K562 (cell line): ENCODE measurements at regions not wholly inside any gene's neighbourhood (a gene's known extent, or its start where the extent isn't known, plus 50 kb on each side); places are given as distances from the start of the nearest gene placed in this dataset.

Experiments used
- ATAC-seq: fragments of 200-7000 bp; cut with Tn5 transposase; 3 replicates; pipeline ENCODE4 v1.9.1; 2020; ENCODE audit warnings: moderate library complexity
- BruUV-seq: library from RNA; stranded (reverse); fragments of 400-500 nt; replicated peaks from 2 replicates; lab custom pipeline; 2021; lab: Mats Ljungman, UMichigan
- CTCF ChIA-PET: fragments of 300-600 bp; formaldehyde crosslinking; extraction: SDS; loops from one replicate; lab custom pipeline; 2021; ENCODE audit warnings: low intra/inter-chr PET ratio; lab: Yijun Ruan, JAX
- POLR2A ChIA-PET: fragments of 300-600, 350-650 bp; sonication (Branson Sonifier 250); formaldehyde crosslinking; extraction: SDS; loops from one replicate; lab custom pipeline; 2021; ENCODE audit warnings: antibody characterized with exemption, inconsistent platforms; lab: Yijun Ruan, JAX
- DNase-seq, 4 experiments: peaks; one replicate each; pipeline versions ENCODE4 v3.0.0 to v3.0.0-alpha.2; 2011 to 2018; ENCODE audit warnings: low spot score in 3 of 4, mixed read lengths in 3 of 4; ENCODE audit errors: extremely low read depth in 1 of 4
- FAIRE-seq: peaks from 2 replicates; lab custom pipeline; 2011; peaks lifted over from hg19 to GRCh38; lab: Jason Lieb, UNC
- H2AFZ ChIP-seq: 2 replicates; pipeline ENCODE4 v1.6.0; 2011; ENCODE audit warnings: low read depth, low read length, control low read depth, inconsistent platforms
- H3K27ac ChIP-seq: fragments of 200-600 bp; 3 replicates; pipeline ENCODE4 v1.8.0; 2011; ENCODE audit warnings: low read depth, mild to moderate bottlenecking, control low read depth, inconsistent platforms, low read length, moderate library complexity, mixed read lengths; ENCODE audit errors: extremely low read depth
- H3K27me3 ChIP-seq, 2 experiments: fragments of 300-600 bp in 1 of 2; 2 replicates in 1 of 2; 3 replicates in 1 of 2; pipeline versions ENCODE4 v1.6.0 to v1.8.0; 2011; ENCODE audit warnings: inconsistent platforms in 2 of 2, low read length in 2 of 2, mild to moderate bottlenecking in 1 of 2, mixed read lengths in 1 of 2, moderate library complexity in 1 of 2; ENCODE audit not compliant: control insufficient read depth in 2 of 2, insufficient read depth in 2 of 2
- H3K36me3 ChIP-seq: fragments of 300-600 bp; 3 replicates; pipeline ENCODE4 v1.8.0; 2011; ENCODE audit warnings: mild to moderate bottlenecking, low read length, inconsistent platforms; ENCODE audit not compliant: control insufficient read depth, insufficient read depth
- H3K4me1 ChIP-seq, 2 experiments: fragments of 200-600 bp in 1 of 2; replicated peaks in 1 of 2; 2 replicates in 1 of 2; 3 replicates in 1 of 2; pipeline versions ENCODE4 v1.5.1 to v1.8.0; 2011; ENCODE audit warnings: inconsistent platforms in 2 of 2, low read length in 2 of 2, mild to moderate bottlenecking in 1 of 2, mixed read lengths in 1 of 2, moderate library complexity in 1 of 2; ENCODE audit not compliant: control insufficient read depth in 2 of 2, insufficient read depth in 2 of 2
- H3K4me2 ChIP-seq: 2 replicates; pipeline ENCODE4 v1.6.1; 2011; ENCODE audit warnings: low read length, control low read depth, inconsistent platforms, mixed read lengths; ENCODE audit not compliant: insufficient read depth
- H3K4me3 ChIP-seq: fragments of 200-600 bp; sonication (generic), shearing (Covaris generic); 2 replicates; pipeline ENCODE4 v1.5.1; 2016; ENCODE audit warnings: control low read depth, inconsistent platforms
- H3K79me2 ChIP-seq: fragments of 200-600 bp; 3 replicates; pipeline ENCODE4 v1.8.0; 2011; ENCODE audit warnings: low read length, inconsistent platforms; ENCODE audit not compliant: control insufficient read depth, insufficient read depth
- H3K9ac ChIP-seq, 2 experiments: 2 replicates each; pipeline versions ENCODE4 v1.6.0 to v1.6.1; 2011; ENCODE audit warnings: low read depth in 2 of 2, low read length in 2 of 2, control low read depth in 1 of 2, inconsistent platforms in 1 of 2, mild to moderate bottlenecking in 1 of 2, mixed read lengths in 1 of 2; ENCODE audit not compliant: insufficient read depth in 1 of 2
- H3K9me1 ChIP-seq: one replicate; pipeline ENCODE4 v1.6.0; 2011; ENCODE audit warnings: inconsistent platforms, mild to moderate bottlenecking, low read length, moderate library complexity; ENCODE audit not compliant: control insufficient read depth, insufficient read depth
- H3K9me3 ChIP-seq: replicated peaks from 2 replicates; pipeline ENCODE4 v1.5.1; 2011; ENCODE audit warnings: low read depth, low read length, inconsistent platforms; ENCODE audit not compliant: control insufficient read depth, insufficient read depth
- H4K20me1 ChIP-seq: replicated peaks from 2 replicates; pipeline ENCODE4 v1.6.1; 2011; ENCODE audit warnings: low read length, inconsistent platforms, mixed read lengths; ENCODE audit not compliant: control insufficient read depth, insufficient read depth
- BMI1 ChIP-seq: fragments of 150-350 bp; IDR thresholded peaks from 2 replicates; pipeline ENCODE4 v1.6.1; 2014; ENCODE audit warnings: low read length
- FOXK2 ChIP-seq, 2 experiments: fragments of 450-650 bp; IDR thresholded peaks in 1 of 2; conservative IDR thresholded peaks in 1 of 2; 2 replicates each; pipeline ENCODE4 v1.6.1; 2016; ENCODE audit warnings: low read depth in 2 of 2, mild to moderate bottlenecking in 1 of 2
- HDAC6 ChIP-seq: IDR thresholded peaks from 2 replicates; pipeline ENCODE4 v1.6.1; 2012; ENCODE audit warnings: low read depth, mild to moderate bottlenecking, control low read depth, inconsistent platforms, low read length, moderate library complexity
- KDM5B ChIP-seq: fragments of 200-600 bp; sonication (generic); IDR thresholded peaks from 2 replicates; pipeline ENCODE4 v1.6.1; 2012; ENCODE audit warnings: low read depth, mild to moderate bottlenecking, moderate library complexity, low read length, control low read depth, inconsistent platforms; ENCODE audit not compliant: insufficient replicate concordance
- PBX2 ChIP-seq, 2 experiments: IDR thresholded peaks in 1 of 2; conservative IDR thresholded peaks in 1 of 2; 2 replicates each; pipeline ENCODE4 v1.6.1; 2016; ENCODE audit warnings: low read depth in 2 of 2, mild to moderate bottlenecking in 1 of 2, missing compliant biosample characterization in 1 of 2, missing genetic modification characterization in 1 of 2, moderate library complexity in 1 of 2
- TCF7L2 ChIP-seq: fragments of 150-350 bp; IDR thresholded peaks from 2 replicates; pipeline ENCODE4 v1.6.1; 2016; ENCODE audit warnings: low read depth, mild to moderate bottlenecking, low read length, moderate library complexity
- ZNF280A ChIP-seq: fragments of 450-650 bp; IDR thresholded peaks from 2 replicates; pipeline ENCODE4 v1.6.1; 2018; ENCODE audit warnings: mild to moderate bottlenecking, low read depth; ENCODE audit not compliant: partially characterized antibody
- WGBS: fragments of 100-300 bp; shearing (Covaris generic); methylation state at CpG from one replicate; pipeline ENCODE4 v1.1.6; 2016; ENCODE audit warnings: low coverage, mixed read lengths; ENCODE audit not compliant: insufficient coverage; ENCODE audit errors: missing lambda C conversion rate; 5-methylcytosine and 5-hydroxymethylcytosine counted together
- in situ Hi-C: fragments of 300-500 bp; cut with MboI; formaldehyde crosslinking; loops from 4 replicates; pipeline ENCODE4 v1.15.0; 2018; ENCODE audit warnings: inconsistent platforms, mixed read lengths
- intact Hi-C: fragments of 100-400 bp; cut with micrococcal nuclease; formaldehyde crosslinking; loops from 2 replicates; pipeline ENCODE4 v1.14.2; 2022
- TF ChIP-seq, protein P1 (sequence below): fragments of 250-450 bp; sonication (Bioruptor Pico); IDR thresholded peaks from 2 replicates; pipeline ENCODE4 v1.5.0; 2021
- TF ChIP-seq, protein P2 (sequence below): fragments of 450-650 bp; IDR thresholded peaks from 2 replicates; pipeline ENCODE4 v1.6.1; 2016; ENCODE audit warnings: low read depth

GRCh38 chr6:113762641-113763040, 94.5 kb upstream of the MARCKS start:
- DNase-seq (no peak), ATAC-seq (no peak), FAIRE-seq (no peak)
- no peak overlapping the region for H3K27ac ChIP-seq
- no peak overlapping the region for H3K4me2 ChIP-seq
- no peaks in the 10 kb centered on the region for H4K20me1 ChIP-seq
- ChIA-PET POLR2A (no interaction called here), CTCF (no interaction called here)
- no peak overlapping the region for H3K4me3 ChIP-seq
- no peak overlapping the region for H2AFZ ChIP-seq
- no peaks in the 10 kb centered on the region for H3K79me2 ChIP-seq
- intact Hi-C loops (no loop called here), in situ Hi-C loops (no loop called here)
- H3K9me1 ChIP-seq, result no peaks in the 10 kb centered on the region
- no peaks in the 10 kb centered on the region for H3K36me3 ChIP-seq
- no peak overlapping the region for H3K9ac ChIP-seq
- no peaks in the 10 kb centered on the region for H3K4me1 ChIP-seq
- WGBS, result 0% methylated on average over 2 of the region's 2 CpGs
- no peaks in the 10 kb centered on the region for H3K27me3 ChIP-seq
- H3K9me3 ChIP-seq, result no peaks in the 10 kb centered on the region
- no TSS peak for BruUV-seq
- TF ChIP-seq, protein P1, sequence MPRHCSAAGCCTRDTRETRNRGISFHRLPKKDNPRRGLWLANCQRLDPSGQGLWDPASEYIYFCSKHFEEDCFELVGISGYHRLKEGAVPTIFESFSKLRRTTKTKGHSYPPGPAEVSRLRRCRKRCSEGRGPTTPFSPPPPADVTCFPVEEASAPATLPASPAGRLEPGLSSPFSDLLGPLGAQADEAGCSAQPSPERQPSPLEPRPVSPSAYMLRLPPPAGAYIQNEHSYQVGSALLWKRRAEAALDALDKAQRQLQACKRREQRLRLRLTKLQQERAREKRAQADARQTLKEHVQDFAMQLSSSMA (CRISPR knock-in tag), result no peak
- TF ChIP-seq KDM5B (no peak), TCF7L2 (no peak), ZNF280A (no peak), HDAC6 (no peak), FOXK2 (conservative IDR thresholded peaks at IDR 0.05 in 1 of 2, IDR thresholded peaks at IDR 0.05 in 1 of 2; ENCODE audit: low read depth in 2 of 2) (no peak), PBX2 (CRISPR knock-in tag; IDR thresholded peaks at IDR 0.05; ENCODE audit: low read depth) (no peak), PBX2 (tag; conservative IDR thresholded peaks at IDR 0.05; ENCODE audit: low read depth) (no peak), BMI1 (no peak)
- TF ChIP-seq, protein P2, sequence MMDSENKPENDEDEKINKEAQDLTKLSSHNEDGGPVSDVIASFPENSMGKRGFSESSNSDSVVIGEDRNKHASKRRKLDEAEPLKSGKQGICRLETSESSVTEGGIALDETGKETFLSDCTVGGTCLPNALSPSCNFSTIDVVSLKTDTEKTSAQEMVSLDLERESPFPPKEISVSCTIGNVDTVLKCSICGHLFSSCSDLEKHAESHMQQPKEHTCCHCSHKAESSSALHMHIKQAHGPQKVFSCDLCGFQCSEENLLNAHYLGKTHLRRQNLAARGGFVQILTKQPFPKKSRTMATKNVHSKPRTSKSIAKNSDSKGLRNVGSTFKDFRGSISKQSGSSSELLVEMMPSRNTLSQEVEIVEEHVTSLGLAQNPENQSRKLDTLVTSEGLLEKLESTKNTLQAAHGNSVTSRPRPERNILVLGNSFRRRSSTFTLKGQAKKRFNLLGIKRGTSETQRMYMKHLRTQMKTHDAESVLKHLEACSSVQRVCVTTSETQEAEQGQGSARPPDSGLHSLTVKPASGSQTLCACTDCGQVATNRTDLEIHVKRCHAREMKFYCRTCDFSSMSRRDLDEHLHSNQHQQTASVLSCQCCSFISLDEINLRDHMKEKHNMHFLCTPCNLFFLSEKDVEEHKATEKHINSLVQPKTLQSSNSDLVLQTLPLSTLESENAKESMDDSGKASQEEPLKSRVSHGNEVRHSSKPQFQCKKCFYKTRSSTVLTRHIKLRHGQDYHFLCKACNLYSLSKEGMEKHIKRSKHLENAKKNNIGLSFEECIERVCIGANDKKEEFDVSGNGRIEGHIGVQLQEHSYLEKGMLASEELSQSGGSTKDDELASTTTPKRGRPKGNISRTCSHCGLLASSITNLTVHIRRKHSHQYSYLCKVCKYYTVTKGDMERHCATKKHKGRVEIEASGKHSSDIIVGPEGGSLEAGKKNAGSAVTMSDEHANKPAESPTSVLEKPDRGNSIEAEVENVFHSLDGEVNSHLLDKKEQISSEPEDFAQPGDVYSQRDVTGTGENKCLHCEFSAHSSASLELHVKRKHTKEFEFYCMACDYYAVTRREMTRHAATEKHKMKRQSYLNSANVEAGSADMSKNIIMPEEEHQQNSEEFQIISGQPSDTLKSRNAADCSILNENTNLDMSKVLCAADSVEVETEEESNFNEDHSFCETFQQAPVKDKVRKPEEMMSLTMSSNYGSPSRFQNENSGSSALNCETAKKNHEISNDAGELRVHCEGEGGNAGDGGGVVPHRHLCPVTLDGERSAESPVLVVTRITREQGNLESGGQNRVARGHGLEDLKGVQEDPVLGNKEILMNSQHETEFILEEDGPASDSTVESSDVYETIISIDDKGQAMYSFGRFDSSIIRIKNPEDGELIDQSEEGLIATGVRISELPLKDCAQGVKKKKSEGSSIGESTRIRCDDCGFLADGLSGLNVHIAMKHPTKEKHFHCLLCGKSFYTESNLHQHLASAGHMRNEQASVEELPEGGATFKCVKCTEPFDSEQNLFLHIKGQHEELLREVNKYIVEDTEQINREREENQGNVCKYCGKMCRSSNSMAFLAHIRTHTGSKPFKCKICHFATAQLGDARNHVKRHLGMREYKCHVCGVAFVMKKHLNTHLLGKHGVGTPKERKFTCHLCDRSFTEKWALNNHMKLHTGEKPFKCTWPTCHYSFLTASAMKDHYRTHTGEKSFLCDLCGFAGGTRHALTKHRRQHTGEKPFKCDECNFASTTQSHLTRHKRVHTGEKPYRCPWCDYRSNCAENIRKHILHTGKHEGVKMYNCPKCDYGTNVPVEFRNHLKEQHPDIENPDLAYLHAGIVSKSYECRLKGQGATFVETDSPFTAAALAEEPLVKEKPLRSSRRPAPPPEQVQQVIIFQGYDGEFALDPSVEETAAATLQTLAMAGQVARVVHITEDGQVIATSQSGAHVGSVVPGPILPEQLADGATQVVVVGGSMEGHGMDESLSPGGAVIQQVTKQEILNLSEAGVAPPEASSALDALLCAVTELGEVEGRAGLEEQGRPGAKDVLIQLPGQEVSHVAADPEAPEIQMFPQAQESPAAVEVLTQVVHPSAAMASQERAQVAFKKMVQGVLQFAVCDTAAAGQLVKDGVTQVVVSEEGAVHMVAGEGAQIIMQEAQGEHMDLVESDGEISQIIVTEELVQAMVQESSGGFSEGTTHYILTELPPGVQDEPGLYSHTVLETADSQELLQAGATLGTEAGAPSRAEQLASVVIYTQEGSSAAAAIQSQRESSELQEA, result no peak
